ENCODE measurements at regions not wholly inside any gene's neighbourhood (a gene's known extent, or its start where the extent isn't known, plus 50 kb on each side); places are given as distances from the start of the nearest gene placed in this dataset.

DNA sequence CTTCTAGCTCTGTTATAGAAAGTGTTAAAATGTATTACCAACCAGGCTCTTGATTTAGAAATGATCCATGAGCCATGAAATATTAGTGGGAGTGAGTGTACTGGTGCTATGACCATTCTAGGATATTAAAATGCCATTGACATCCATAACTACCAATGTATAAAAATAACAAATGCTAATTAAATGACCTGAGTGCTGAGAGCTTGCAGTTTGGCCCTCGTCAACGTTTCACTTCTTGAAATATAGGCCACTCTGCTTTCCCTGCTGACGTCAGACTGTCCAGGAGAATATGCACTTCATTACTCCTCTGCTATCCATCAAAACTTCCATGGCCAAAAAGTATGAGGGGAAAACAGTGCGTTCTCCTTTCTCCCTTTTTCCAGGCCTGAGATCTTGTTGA is 563.1 kb downstream of the METTL15 start:
- Histone ChIP-seq H3K27ac (ENCODE audit: low read depth, low read length) (no peak overlapping the region), H3K4me3 (ENCODE audit: low read depth, low read length) (no peak overlapping the region), H3K4me1 (ENCODE audit: control insufficient read depth, insufficient read depth, low read length, unreplicated experiment) (peaks cover 12% of the 10 kb centered on the region), H2AFZ (ENCODE audit: low read length, unreplicated experiment) (no peak overlapping the region), H3K79me2 (ENCODE audit: control insufficient read depth, insufficient read depth, low read length, unreplicated experiment) (no peaks in the 10 kb centered on the region), H3K27me3 (ENCODE audit: insufficient read depth, low read length) (no peaks in the 10 kb centered on the region), H3K36me3 (ENCODE audit: insufficient read depth, low read length) (no peaks in the 10 kb centered on the region)

DNA sequence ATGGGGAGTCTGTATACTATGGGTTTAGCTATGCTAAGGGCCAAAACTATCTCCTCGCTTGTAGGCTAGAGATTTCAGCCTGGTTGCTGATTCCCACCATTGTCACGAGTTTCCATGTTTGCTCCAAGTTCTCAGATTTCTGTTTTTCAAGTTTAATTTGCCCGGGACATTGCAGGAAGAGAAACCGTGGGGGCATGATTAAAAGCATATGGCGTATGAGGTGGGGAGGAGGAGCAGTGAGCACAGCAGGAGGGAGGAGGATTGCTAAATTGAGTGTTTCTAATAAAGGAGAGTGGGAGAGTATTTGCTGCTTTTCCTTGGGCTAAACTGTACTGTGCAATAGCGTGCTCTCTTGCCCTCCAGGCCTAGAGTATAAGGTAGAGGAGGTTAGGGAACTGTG is 558.4 kb downstream of the METTL15 start:
- Histone ChIP-seq H3K27me3 (ENCODE audit: insufficient read depth, low read length) (no peaks in the 10 kb centered on the region), H3K79me2 (ENCODE audit: control insufficient read depth, insufficient read depth, low read length, unreplicated experiment) (no peaks in the 10 kb centered on the region), H2AFZ (ENCODE audit: low read length, unreplicated experiment) (no peak overlapping the region), H3K4me3 (ENCODE audit: low read depth, low read length) (no peak overlapping the region), H3K4me1 (ENCODE audit: control insufficient read depth, insufficient read depth, low read length, unreplicated experiment) (no peaks in the 10 kb centered on the region), H3K27ac (ENCODE audit: low read depth, low read length) (no peak overlapping the region), H3K36me3 (ENCODE audit: insufficient read depth, low read length) (no peaks in the 10 kb centered on the region)

DNA sequence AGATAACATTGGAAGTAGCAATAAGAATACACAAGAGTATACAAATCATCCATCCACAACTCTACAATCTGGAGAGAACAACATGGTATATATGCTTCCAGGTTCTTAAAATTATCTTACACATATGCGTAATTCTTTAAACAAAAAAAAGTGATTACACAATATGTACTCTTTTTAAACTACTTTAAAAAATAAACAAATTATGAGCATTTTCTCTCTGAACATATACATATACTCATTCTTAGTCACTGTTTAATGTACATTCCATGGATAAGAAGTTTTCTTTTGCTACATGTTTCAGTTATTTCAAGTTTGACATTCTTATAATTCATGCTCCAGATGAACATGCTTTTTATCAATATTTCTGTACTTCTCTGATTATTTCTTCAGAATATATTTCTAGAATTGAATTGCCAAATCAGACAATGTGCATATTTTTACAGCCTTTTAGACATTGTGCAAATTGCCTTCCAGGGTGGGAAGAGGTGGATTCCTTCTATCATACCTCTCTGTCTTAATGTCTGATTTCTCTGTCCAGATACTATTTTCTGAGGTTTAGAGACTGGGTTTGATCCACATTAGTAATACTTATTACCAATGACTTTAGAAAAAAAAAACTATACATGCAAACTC is 551.6 kb downstream of the METTL15 start:
- H3K79me2 ChIP-seq (ENCODE audit: control insufficient read depth, insufficient read depth, low read length, unreplicated experiment) = no peaks in the 10 kb centered on the region
- no peaks in the 10 kb centered on the region for H3K36me3 ChIP-seq (ENCODE audit: insufficient read depth, low read length)
- no peak overlapping the region for H3K4me3 ChIP-seq (ENCODE audit: low read depth, low read length)
- H3K27ac ChIP-seq (ENCODE audit: low read depth, low read length) = peak overlapping the region; percentile 44
- no peaks in the 10 kb centered on the region for H3K27me3 ChIP-seq (ENCODE audit: insufficient read depth, low read length)
- no peak overlapping the region for H2AFZ ChIP-seq (ENCODE audit: low read length, unreplicated experiment)
- H3K4me1 ChIP-seq (ENCODE audit: control insufficient read depth, insufficient read depth, low read length, unreplicated experiment) = peaks cover 39% of the 10 kb centered on the region

DNA sequence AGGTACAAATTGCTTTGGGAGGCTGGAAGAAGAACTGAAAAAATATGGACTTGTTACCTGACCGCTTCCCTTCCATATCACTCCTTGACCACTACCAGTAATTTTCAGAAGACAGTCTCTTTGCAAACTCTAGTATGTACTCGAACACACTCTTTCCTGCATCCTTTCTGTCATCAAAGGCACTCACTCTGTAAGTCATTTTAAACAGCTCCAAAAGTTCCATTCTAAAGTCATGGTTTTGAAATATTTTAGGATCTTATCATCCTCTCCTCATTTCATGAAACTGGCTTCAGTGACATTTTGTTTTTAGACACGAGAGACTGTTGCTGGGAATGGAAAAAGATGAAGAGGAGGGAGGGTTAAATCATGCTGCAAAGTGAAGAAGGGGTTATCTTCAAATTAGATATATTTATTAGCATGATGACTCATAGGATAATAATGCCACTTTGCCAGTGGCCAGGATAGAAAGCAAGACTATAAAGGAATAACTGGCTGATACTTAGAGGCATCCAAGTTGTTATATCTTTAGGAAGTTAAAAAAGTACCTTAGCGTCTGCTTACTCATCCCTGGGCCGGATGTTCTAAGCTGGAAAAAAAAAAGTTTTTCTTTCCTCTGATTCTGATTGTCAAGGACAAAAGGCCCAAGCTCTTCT is 549.3 kb downstream of the METTL15 start:
- Histone ChIP-seq H3K27ac (ENCODE audit: low read depth, low read length) (peak overlapping the region; percentile 49), H3K4me3 (ENCODE audit: low read depth, low read length) (no peak overlapping the region), H3K4me1 (ENCODE audit: control insufficient read depth, insufficient read depth, low read length, unreplicated experiment) (peaks cover 39% of the 10 kb centered on the region), H2AFZ (ENCODE audit: low read length, unreplicated experiment) (peak overlapping the region; percentile 96), H3K36me3 (ENCODE audit: insufficient read depth, low read length) (no peaks in the 10 kb centered on the region), H3K27me3 (ENCODE audit: insufficient read depth, low read length) (no peaks in the 10 kb centered on the region), H3K79me2 (ENCODE audit: control insufficient read depth, insufficient read depth, low read length, unreplicated experiment) (no peaks in the 10 kb centered on the region)

DNA sequence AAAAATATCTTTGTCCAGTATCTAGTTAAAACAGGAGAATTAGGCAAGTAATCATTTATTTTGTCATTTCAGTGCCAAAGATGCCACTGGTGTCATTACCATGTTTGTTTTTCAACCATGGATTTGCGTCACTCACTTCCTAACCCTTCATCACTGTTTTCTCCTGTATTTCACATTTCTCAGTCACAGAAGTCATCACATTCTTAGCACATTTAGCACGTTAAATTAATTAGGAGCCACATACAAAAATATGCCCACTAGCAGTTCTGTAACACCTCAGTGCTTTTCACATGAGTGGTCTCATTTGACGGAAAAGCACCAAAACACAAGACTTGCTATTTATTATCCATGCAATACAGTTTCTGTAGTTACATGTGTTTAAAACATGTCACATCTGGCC is 546.0 kb downstream of the METTL15 start:
- H3K79me2 ChIP-seq (ENCODE audit: control insufficient read depth, insufficient read depth, low read length, unreplicated experiment) = no peaks in the 10 kb centered on the region
- no peak overlapping the region for H2AFZ ChIP-seq (ENCODE audit: low read length, unreplicated experiment)
- peaks cover 28% of the 10 kb centered on the region for H3K4me1 ChIP-seq (ENCODE audit: control insufficient read depth, insufficient read depth, low read length, unreplicated experiment)
- no peaks in the 10 kb centered on the region for H3K27me3 ChIP-seq (ENCODE audit: insufficient read depth, low read length)
- H3K36me3 ChIP-seq (ENCODE audit: insufficient read depth, low read length) = no peaks in the 10 kb centered on the region
- no peak overlapping the region for H3K27ac ChIP-seq (ENCODE audit: low read depth, low read length)
- H3K4me3 ChIP-seq (ENCODE audit: low read depth, low read length) = no peak overlapping the region

DNA sequence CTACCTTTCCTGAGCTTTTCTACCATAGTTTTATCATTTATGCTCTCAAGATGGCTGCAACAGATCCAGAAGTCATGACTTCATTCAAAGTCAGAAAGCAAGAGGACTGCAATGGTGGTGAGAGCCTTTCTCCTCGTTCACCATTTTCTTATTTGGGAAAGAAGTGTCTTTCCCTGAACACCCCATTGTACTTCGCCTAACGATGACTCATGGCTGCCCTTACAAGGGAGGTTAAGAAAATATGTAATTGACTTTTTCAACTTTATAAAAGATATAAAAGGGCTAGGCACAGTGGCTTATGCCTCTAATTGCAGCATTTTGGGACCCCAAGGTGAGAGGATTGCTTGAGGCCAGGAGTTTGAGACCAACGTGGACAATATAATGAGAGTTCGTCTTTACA is 541.7 kb downstream of the METTL15 start:
- Histone ChIP-seq H3K4me1 (ENCODE audit: control insufficient read depth, insufficient read depth, low read length, unreplicated experiment) (peaks cover 6% of the 10 kb centered on the region), H3K4me3 (ENCODE audit: low read depth, low read length) (no peak overlapping the region), H3K79me2 (ENCODE audit: control insufficient read depth, insufficient read depth, low read length, unreplicated experiment) (no peaks in the 10 kb centered on the region), H3K27me3 (ENCODE audit: insufficient read depth, low read length) (no peaks in the 10 kb centered on the region), H3K27ac (ENCODE audit: low read depth, low read length) (no peak overlapping the region), H3K36me3 (ENCODE audit: insufficient read depth, low read length) (no peaks in the 10 kb centered on the region), H2AFZ (ENCODE audit: low read length, unreplicated experiment) (no peak overlapping the region)

DNA sequence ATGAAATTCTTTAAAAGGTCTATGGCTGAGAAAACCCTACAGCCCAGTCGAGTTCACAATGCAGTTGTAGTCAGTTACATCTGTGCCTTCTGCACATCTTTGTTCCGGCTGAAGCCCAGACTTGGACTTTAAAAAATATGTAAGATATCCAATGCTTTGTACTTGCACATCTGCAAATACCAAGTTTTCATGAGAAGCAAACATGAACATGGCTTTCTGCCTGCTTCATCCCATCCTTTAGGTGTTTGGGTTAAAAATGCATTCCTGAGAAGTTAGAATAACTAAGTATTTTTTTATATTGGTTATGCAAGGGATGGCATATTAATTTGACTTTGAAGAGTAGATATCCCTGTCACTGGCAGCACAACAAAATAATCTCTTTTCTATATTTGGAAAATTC is 528.4 kb downstream of the METTL15 start:
- H3K27me3 ChIP-seq (ENCODE audit: insufficient read depth, low read length) = no peaks in the 10 kb centered on the region
- H3K27ac ChIP-seq (ENCODE audit: low read depth, low read length) = no peak overlapping the region
- H2AFZ ChIP-seq (ENCODE audit: low read length, unreplicated experiment) = no peak overlapping the region
- H3K79me2 ChIP-seq (ENCODE audit: control insufficient read depth, insufficient read depth, low read length, unreplicated experiment) = no peaks in the 10 kb centered on the region
- peaks cover 11% of the 10 kb centered on the region for H3K4me1 ChIP-seq (ENCODE audit: control insufficient read depth, insufficient read depth, low read length, unreplicated experiment)
- H3K4me3 ChIP-seq (ENCODE audit: low read depth, low read length) = no peak overlapping the region
- H3K36me3 ChIP-seq (ENCODE audit: insufficient read depth, low read length) = no peaks in the 10 kb centered on the region

DNA sequence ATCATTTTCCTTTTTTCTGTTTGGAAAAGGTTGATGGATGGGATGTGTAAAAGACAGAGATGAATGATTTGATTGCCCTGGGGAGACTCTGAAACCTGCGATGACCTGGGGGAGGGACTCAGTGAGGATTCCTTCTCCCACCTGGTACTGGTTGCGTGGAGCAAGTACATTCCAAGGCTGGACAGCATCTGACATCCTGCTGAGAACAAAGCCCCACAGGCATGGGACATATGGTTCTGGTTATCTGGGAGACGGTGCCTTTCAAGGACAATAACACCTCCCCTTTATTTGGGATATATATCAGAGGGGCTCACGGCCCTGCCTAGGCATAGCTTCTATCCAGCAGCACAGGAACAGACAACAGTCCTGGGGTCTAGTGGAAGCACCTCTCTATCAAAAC is 527.8 kb downstream of the METTL15 start:
- Histone ChIP-seq H3K27me3 (ENCODE audit: insufficient read depth, low read length) (no peaks in the 10 kb centered on the region), H2AFZ (ENCODE audit: low read length, unreplicated experiment) (no peak overlapping the region), H3K4me1 (ENCODE audit: control insufficient read depth, insufficient read depth, low read length, unreplicated experiment) (peaks cover 14% of the 10 kb centered on the region), H3K36me3 (ENCODE audit: insufficient read depth, low read length) (no peaks in the 10 kb centered on the region), H3K27ac (ENCODE audit: low read depth, low read length) (no peak overlapping the region), H3K4me3 (ENCODE audit: low read depth, low read length) (no peak overlapping the region), H3K79me2 (ENCODE audit: control insufficient read depth, insufficient read depth, low read length, unreplicated experiment) (no peaks in the 10 kb centered on the region)

DNA sequence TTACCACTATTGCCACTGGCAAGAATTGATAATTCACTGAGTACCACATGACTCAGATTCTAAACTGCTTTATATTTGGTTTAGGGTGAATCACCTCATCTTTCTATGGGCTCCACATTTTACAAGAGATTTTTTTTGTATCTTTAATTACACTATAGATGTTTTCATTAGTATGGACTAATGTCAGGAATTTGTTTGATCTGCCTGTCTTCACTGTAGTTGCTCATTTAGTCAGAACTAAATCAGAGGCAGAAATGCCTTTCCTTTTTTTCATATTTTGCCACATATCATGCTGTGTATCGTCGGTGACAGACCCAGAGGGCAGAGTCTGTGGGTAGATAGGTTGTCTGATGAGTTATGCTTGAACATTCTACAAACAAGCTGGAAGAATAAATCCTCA is 524.1 kb downstream of the METTL15 start:
- H3K27me3 ChIP-seq (ENCODE audit: insufficient read depth, low read length) = no peaks in the 10 kb centered on the region
- H3K79me2 ChIP-seq (ENCODE audit: control insufficient read depth, insufficient read depth, low read length, unreplicated experiment) = no peaks in the 10 kb centered on the region
- H3K27ac ChIP-seq (ENCODE audit: low read depth, low read length) = peak overlapping the region; percentile 47; the same call in 1 of the 2 replicates
- H3K4me1 ChIP-seq (ENCODE audit: control insufficient read depth, insufficient read depth, low read length, unreplicated experiment) = peaks cover 14% of the 10 kb centered on the region
- no peak overlapping the region for H3K4me3 ChIP-seq (ENCODE audit: low read depth, low read length)
- H2AFZ ChIP-seq (ENCODE audit: low read length, unreplicated experiment) = peak overlapping the region; percentile 63
- no peaks in the 10 kb centered on the region for H3K36me3 ChIP-seq (ENCODE audit: insufficient read depth, low read length)

DNA sequence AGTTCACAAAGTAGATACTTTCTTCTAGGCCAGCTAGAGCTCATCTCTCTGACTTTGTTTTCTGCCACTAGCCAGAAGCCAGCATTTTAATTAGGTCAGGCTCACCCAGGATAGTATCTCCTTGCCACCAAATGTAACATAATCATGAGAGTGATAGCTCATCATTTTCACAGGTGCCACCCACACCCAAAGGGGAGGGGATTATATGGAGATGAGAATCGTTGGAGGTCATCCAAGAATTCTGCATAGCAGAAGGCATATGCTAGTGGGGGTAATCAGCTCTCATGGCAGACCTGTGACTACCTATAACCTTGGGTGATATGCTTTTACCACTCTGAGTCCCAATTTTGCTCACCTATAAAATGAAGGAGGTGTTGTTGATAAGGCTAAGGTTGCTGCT is 523.0 kb downstream of the METTL15 start:
- no peak overlapping the region for H3K4me3 ChIP-seq (ENCODE audit: low read depth, low read length)
- peaks cover 14% of the 10 kb centered on the region for H3K4me1 ChIP-seq (ENCODE audit: control insufficient read depth, insufficient read depth, low read length, unreplicated experiment)
- no peaks in the 10 kb centered on the region for H3K36me3 ChIP-seq (ENCODE audit: insufficient read depth, low read length)
- no peaks in the 10 kb centered on the region for H3K79me2 ChIP-seq (ENCODE audit: control insufficient read depth, insufficient read depth, low read length, unreplicated experiment)
- H3K27me3 ChIP-seq (ENCODE audit: insufficient read depth, low read length) = no peaks in the 10 kb centered on the region
- H2AFZ ChIP-seq (ENCODE audit: low read length, unreplicated experiment) = no peak overlapping the region
- no peak overlapping the region for H3K27ac ChIP-seq (ENCODE audit: low read depth, low read length)

DNA sequence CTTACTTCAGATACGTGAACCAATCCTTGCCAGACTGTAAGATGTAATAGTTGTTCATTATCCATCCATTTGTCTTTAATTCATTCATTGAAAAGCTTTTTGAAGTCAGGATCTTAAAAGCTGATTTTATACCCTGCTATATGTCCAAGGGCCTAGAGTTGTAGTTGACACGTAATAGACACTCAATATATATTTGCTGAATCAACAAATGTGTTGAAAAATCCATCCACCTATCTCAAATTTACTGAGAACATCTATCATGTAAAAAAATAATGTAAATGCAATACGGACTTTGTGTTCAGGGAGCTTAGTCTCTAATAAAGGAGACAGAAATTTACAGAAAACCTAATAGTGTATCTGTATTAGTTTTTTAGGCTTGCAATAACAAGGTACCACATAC is 521.0 kb downstream of the METTL15 start:
- Histone ChIP-seq H3K27me3 (ENCODE audit: insufficient read depth, low read length) (no peaks in the 10 kb centered on the region), H3K4me3 (ENCODE audit: low read depth, low read length) (no peak overlapping the region), H3K27ac (ENCODE audit: low read depth, low read length) (no peak overlapping the region), H3K36me3 (ENCODE audit: insufficient read depth, low read length) (no peaks in the 10 kb centered on the region), H3K79me2 (ENCODE audit: control insufficient read depth, insufficient read depth, low read length, unreplicated experiment) (no peaks in the 10 kb centered on the region), H3K4me1 (ENCODE audit: control insufficient read depth, insufficient read depth, low read length, unreplicated experiment) (peaks cover 14% of the 10 kb centered on the region), H2AFZ (ENCODE audit: low read length, unreplicated experiment) (no peak overlapping the region)
